GM03348 (cell line): ENCODE measurements at regions not wholly inside any gene's neighbourhood (a gene's known extent, or its start where the extent isn't known, plus 50 kb on each side); places are given as distances from the start of the nearest gene placed in this dataset.
"Not testable (repeated sequence)": the region's sequence is repeated elsewhere in the genome, so short reads cannot be mapped to it uniquely, and the experiment has no call there.

Source experiments
- DNase-seq: peaks from one replicate; pipeline ENCODE4 v3.0.0; 2012; ENCODE audit warnings: low spot score

GRCh38 chr6:164377348-164377918 lies 932.0 kb downstream of the C6orf118 start:
- DNase-seq = no peak

DNA sequence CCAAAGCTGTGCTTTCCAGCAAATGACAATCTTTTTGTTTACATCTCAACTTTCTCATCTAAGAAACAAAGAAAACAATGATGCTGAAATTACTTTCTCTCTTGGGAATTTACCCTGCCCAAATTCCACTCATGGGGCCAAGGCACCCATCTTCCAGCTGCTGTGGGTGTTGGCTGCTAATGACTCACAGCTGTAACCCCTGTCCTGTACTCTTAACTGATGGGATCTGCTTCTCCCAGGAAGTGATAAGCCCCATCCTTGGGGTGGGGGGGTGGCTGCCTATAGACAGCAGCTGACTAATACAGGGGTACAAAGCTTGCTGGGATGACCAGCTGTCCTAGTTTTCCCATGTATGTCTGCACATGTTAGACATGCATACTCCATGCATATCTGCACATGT lies 938.6 kb downstream of the C6orf118 start:
- DNase-seq = no peak

DNA sequence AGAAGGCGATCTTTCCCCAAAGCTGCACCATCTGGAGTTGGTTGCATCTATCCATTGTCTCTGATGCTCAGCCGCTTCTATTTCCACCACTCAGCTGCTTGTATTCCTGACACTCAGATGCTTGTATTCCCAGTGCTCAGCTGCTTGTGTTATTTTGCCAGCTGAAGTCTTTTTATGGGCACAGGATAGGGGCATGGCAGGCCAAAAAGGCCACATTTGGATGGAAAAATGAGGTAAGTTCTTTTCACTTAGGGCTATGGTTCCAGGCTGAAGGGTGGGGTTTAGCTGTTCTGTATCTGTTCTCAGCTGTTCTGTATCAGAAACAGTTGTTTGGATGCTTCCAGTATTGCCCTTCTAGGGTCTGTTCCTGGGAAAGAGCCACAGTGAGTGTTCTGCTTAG lies 944.9 kb downstream of the QKI start:
- DNase-seq = no peak

- DNase-seq = no peak
Measured at GRCh38 chr6:164359036-164359435, 944.5 kb downstream of the QKI start.

GRCh38 chr6:164356814-164357213 lies 942.3 kb downstream of the QKI start:
- no peak for DNase-seq

DNA sequence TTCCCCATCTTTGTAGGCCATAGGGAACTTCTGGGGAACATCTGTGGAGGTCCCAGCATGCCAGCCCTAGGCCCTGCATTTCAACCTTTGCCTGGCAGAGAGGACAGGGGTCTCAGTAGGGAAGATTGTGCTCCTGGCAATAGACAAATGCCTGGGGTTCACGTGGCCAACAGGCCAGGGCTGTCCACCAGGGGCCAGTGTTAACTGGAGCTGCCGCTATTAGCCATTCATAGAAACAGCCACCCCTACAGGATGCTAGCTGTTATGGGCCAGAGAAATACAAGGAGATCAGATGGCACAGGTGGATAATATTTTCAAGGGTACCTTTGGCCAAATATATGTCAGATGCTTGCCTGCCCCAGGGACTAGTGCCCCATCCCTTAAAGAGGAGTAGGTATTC lies 932.9 kb downstream of the QKI start:
- no peak for DNase-seq

DNA sequence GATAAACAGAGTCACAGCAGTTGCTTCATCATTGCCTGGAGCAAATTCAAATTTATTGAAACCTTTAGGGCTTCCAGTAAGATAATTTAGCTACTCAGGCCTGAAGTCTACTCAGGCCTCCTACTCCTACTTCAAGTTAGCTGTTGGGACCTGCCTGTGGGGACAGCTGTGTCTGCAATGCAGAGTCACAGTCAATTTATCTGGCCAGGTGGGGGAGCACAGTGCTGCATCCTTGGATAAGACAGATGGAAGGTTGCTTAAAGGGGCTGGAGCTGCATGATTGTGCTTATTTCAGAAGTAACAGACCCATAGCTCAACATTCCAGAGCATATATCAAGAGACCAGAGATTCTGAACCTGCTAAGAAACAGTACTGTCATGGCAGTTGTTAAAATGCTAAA lies 932.1 kb downstream of the QKI start:
- no peak for DNase-seq

- no peak for DNase-seq
Measured at GRCh38 chr6:164345806-164346496, 931.4 kb downstream of the QKI start.

DNA sequence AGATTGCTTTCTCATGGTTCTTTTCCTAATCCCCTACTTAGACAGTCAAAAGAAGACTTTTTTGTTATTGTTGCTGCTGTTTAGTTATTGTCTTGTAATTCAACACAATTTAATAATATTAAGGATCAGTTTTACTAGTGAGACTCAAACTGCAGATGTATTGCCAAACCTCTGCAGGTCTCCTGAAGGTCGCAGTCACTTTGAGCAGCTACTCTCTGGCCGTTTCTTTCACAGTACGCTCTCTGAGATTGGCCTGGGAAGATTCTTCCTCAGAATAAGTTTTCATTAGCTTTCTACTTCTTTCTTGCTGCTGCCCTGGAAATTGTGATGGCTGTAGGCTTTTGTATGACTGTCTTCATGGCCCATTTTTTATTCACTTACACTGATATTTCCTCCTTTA lies 930.8 kb downstream of the QKI start:
- DNase-seq = no peak

- DNase-seq = no peak
Measured at GRCh38 chr6:164344801-164345291, 930.3 kb downstream of the QKI start.

GRCh38 chr6:164339442-164339841 lies 924.9 kb downstream of the QKI start:
- DNase-seq = not testable (repeated sequence)

GRCh38 chr6:164337925-164338397 lies 923.4 kb downstream of the QKI start:
- DNase-seq = no peak

DNA sequence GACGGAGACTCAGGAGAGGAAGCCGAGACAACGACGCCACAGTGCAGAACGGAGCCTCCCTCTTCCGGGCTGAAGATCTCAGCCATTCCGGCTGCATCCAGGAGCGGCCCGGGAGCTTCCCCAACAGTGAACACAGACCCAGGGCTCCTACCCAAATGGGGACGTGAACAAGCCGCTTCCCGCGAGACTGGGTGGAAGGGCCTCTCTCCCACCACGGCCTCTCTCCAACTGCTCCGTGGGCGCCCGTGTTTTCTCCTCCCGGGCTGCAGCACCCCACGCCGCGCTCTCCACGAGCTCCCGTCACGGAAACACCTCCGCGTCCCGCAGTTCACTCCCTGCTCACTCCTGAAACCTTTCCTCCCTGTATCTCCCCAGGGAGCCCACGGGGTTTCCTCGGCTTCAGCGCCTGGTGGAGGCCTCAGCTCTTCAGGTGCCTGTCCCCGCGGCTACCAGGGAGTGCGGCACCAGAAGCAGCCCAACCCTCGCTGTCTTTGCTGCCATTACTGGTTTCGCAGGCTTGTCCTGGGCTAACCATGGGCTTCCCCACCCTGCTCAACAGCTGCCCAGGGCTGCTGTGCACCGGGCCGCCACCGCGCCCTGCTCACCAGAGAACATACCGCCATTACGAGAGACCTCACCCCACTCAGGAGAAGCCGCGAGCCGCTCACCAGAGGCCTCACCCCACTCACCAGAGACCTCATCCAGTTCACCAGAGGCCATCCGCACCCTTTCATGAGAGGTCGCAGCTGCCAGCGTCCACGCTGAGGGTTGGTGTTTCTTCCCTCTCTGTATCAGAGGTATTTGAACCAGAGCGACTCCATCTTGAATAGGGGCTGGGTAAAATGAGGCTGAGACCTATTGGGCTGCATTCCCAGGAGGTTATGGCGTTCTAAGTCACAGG lies 922.8 kb downstream of the QKI start:
- no peak for DNase-seq

DNA sequence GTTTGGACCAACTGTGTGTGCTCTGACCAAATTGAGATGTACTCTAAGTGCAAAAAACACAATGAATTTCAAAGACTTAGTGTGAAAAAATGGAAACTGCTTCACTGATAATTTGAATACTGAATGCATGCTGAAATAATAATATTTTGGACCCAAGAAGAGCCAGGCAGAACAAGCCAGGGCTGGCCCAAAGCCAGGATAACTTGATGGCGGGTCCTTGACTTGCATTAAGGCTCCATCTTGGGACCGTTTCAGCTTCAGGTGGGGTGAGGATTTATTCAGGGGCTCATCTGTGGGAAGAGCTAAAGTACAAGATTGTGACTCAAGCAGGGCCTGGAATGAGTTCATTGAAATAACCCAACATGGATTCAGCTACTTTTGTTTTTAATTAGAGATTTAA lies 921.9 kb downstream of the QKI start:
- no peak for DNase-seq

- no peak for DNase-seq
Measured at GRCh38 chr6:164331026-164331425, 916.5 kb downstream of the QKI start.

- no peak for DNase-seq
Measured at GRCh38 chr6:164325168-164325567, 910.6 kb downstream of the QKI start.

DNA sequence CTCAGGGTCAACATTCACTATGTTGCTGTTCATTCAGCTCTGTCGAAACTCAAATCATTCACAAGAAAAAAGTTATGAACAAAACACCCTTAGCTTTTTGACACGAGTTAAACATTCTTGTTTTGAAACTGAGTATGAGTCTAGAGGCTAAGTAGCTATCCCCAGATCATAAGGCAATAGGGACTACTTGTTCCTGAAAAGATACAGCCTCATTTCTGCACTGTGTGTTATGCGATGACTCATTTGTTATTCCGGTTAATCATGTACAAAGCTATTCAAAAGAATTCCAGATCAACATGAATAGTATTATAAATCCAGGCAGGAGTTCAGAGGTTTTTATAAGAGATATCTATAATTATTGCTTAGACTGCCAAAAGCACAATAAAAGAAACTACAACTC lies 908.0 kb downstream of the QKI start:
- peak; percentile 8 for DNase-seq

DNA sequence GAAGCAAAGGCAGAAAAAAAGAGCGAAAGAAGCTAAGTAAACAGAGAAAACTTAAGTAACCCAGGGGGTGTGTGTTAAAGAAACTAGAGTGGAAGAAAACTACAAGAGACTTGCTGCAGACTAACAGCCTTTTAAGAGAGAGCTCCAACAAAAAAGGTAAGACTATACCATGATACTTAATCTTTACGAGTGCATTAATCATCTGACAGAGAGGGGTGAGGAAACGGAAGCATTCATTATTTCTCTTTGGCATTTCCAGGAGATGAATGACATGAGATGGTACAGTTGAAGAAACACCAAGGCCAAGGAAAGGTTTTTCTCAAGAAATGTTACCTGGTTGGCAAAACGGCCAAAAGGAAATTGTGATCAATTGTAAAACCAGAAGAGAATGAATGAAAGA lies 906.8 kb downstream of the QKI start:
- DNase-seq = no peak

GRCh38 chr6:164315376-164315775 lies 900.9 kb downstream of the QKI start:
- no peak for DNase-seq

GRCh38 chr6:164308339-164308738 lies 893.8 kb downstream of the QKI start:
- no peak for DNase-seq

GRCh38 chr6:164303102-164303964 lies 888.8 kb downstream of the QKI start:
- no peak for DNase-seq

DNA sequence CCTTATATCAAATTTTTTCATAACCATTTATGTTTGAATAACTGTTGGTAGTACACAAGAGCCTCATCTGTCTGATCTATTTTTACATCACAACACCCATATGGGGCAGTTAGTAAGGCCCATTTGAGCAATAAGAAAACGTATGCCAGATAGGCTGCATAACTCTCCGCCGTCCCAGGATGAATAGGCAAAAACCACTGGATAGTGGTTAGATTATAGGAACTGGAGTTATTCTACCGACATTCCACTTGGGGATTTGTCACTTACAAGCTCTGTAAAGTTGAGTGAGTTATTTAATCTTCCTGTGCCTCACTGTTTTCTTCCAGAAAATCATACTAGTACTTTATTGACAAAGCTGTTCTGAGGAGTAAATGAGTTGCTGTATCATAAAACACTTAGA lies 881.9 kb downstream of the QKI start:
- no peak for DNase-seq
